C4-2B (cell line): ENCODE measurements at regions not wholly inside any gene's neighbourhood (a gene's known extent, or its start where the extent isn't known, plus 50 kb on each side); places are given as distances from the start of the nearest gene placed in this dataset.
"Not testable (repeated sequence)": the region's sequence is repeated elsewhere in the genome, so short reads cannot be mapped to it uniquely, and the experiment has no call there.

Source experiments
- H3K27ac ChIP-seq: fragments of 450-650 bp; 2 replicates; pipeline ENCODE4 v1.5.1; 2017
- ZFX ChIP-seq: fragments of 450-650 bp; IDR thresholded peaks from 2 replicates; pipeline ENCODE4 v1.6.1; 2017
- TF ChIP-seq, protein P1 (sequence below): fragments of 450-650 bp; conservative IDR thresholded peaks from 2 replicates; pipeline ENCODE4 v1.5.1; 2017; ENCODE audit warnings: mild to moderate bottlenecking

- no peak overlapping the region for H3K27ac ChIP-seq
- TF ChIP-seq, protein P1, sequence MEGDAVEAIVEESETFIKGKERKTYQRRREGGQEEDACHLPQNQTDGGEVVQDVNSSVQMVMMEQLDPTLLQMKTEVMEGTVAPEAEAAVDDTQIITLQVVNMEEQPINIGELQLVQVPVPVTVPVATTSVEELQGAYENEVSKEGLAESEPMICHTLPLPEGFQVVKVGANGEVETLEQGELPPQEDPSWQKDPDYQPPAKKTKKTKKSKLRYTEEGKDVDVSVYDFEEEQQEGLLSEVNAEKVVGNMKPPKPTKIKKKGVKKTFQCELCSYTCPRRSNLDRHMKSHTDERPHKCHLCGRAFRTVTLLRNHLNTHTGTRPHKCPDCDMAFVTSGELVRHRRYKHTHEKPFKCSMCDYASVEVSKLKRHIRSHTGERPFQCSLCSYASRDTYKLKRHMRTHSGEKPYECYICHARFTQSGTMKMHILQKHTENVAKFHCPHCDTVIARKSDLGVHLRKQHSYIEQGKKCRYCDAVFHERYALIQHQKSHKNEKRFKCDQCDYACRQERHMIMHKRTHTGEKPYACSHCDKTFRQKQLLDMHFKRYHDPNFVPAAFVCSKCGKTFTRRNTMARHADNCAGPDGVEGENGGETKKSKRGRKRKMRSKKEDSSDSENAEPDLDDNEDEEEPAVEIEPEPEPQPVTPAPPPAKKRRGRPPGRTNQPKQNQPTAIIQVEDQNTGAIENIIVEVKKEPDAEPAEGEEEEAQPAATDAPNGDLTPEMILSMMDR, result no peak
- no peak for TF ChIP-seq ZFX
These were observed 1023.9 kb upstream of the ZEB2 start for GRCh38 chr2:145543856-145544255.

DNA sequence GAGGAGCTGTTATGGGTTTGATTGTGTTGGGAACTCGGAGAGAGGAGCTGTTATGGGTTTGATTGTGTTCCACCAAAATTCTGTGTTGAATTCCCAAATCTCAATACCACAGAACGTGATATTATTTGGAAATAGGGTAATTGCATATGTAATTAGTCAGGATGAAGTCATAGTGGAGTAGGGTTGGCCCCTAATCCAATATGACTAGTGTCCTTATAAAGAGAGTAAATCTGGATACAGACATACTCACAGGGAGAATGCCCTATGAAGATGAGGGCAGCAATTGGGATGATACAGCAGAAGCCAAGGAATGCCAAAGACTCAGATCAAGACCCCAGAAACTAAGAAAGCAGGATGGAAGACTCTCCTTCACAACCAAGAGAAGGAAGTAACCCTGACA lies 1023.2 kb upstream of the ZEB2 start:
- no peak overlapping the region for H3K27ac ChIP-seq
- TF ChIP-seq ZFX, result no peak
- TF ChIP-seq, protein P1, result no peak

GRCh38 chr2:145541028-145541427 lies 1021.1 kb upstream of the ZEB2 start:
- TF ChIP-seq ZFX, result no peak
- H3K27ac ChIP-seq, result no peak overlapping the region

DNA sequence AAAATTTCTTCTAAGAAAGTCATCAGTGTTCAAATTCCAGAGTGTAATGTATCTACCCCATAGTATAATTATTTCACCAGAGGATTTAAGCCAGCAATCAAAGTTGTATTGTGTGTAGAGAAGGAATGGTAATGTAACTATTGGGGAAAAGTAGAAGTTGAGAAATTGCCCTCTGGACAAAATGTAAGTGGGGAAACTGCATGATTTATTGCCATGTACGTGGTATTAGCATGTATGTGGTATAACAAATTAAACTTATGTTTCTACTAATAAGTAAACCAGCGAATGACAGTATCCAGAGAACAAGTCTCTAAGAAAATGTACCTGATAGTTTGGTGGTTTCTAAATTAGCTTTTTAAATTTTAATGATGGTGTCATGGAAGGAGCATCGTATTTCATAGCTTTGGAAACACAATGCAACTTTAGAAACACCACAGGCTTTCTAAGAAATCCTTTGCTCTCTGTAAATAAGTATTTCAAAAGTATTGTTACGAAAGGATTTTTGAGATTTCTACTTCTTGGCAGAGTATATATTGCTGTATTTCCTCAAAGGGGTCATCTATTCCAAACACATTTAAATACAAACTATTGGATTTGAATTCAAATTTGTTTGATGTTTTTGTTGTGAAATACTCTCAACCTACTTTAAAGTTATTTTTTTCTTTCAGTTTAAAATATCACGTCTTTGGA lies 1018.9 kb upstream of the ZEB2 start:
- no peak overlapping the region for H3K27ac ChIP-seq
- TF ChIP-seq ZFX, result no peak

DNA sequence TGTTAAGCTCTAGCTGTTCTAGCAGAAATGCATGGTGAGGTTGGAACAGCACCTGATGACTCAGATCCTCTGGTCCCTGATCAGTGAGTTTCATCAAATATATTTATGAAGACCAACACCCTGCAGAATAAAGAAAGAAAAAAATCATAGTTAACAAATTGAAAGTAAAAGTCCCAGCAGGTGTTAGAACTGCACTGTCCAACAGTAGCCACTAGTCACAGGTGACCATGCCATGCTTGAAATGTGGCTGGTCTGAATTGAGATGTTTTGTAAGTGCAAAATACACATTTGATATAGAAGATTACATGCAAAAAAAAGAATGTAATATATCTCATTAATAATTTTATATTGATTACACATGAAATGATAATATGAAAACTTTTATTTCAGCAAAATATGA lies 1010.7 kb upstream of the ZEB2 start:
- TF ChIP-seq, protein P1, result no peak
- no peak for TF ChIP-seq ZFX
- no peak overlapping the region for H3K27ac ChIP-seq

DNA sequence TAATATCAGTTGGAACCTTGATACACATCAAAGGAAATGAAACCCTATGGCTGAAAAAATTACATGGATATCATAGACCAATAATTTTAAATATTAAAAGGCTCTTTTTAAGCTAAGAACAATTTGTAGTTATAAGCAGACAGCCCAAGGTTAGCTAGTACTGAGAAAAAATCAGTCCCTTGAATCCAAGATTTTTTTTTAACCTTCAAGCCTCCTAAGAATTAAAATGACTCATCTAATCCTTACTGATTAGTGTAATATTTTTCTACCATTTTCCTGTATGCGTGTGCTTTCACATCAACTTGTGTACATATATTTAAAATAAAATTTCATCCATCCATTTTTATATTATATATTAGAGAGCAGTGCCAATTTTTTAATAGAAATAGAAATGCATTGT lies 1004.9 kb upstream of the ZEB2 start:
- H3K27ac ChIP-seq, result no peak overlapping the region
- TF ChIP-seq ZFX, result no peak
- TF ChIP-seq, protein P1, result no peak

GRCh38 chr2:145524303-145524702 lies 1004.4 kb upstream of the ZEB2 start:
- TF ChIP-seq, protein P1, result no peak
- no peak for TF ChIP-seq ZFX
- no peak overlapping the region for H3K27ac ChIP-seq

- H3K27ac ChIP-seq, result not testable (repeated sequence)
These were observed 999.3 kb upstream of the ZEB2 start for GRCh38 chr2:145519254-145519653.

DNA sequence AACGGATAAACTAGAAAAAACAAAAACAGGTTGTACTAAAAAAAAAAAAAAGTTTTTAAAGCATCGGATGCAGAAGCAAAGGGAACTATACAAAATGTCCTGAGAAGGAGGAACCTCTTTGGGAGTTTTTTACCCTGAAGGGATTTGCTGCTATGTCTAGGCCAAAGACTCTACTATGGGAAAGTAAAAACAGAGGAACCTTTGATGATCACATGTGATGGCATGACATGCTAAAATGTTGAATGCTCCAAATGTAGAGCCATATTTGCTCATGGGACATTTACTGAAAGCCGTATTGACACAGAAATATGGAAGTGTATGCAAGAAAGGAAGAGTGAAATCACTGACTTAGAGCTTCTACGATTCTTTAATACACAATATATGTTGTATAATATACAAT lies 992.0 kb upstream of the ZEB2 start:
- TF ChIP-seq, protein P1, result no peak
- TF ChIP-seq ZFX, result no peak
- no peak overlapping the region for H3K27ac ChIP-seq
